Activated naive CD4-positive, alpha-beta T cell treated with Interleukin-2 at 50 U/mL for 16 hours (primary cell): ENCODE measurements at regions not wholly inside any gene's neighbourhood (a gene's known extent, or its start where the extent isn't known, plus 50 kb on each side); places are given as distances from the start of the nearest gene placed in this dataset.

Source experiments
- DNase-seq: peaks from one replicate; pipeline ENCODE4 v3.0.0-alpha.2; 2020

GRCh38 chr2:44879269-44880124 is 62.0 kb upstream of the SIX3 start:
- DNase-seq = no peak

- DNase-seq = no peak
These were observed 61.4 kb upstream of the SIX3 start for GRCh38 chr2:44880125-44880483.

- no peak for DNase-seq
These were observed 59.6 kb upstream of the SIX3 start for GRCh38 chr2:44881856-44882255.

GRCh38 chr2:44883356-44883755 is 58.1 kb upstream of the SIX3 start:
- DNase-seq = no peak

GRCh38 chr2:44884231-44884630 is 57.3 kb upstream of the SIX3 start:
- DNase-seq = no peak

- no peak for DNase-seq
These were observed 56.8 kb upstream of the SIX3 start for GRCh38 chr2:44884677-44885076.

GRCh38 chr2:44886414-44886813 is 55.1 kb upstream of the SIX3 start:
- no peak for DNase-seq

GRCh38 chr2:44889096-44889495 is 52.4 kb upstream of the SIX3 start:
- DNase-seq = no peak
